ENCODE measurements at regions not wholly inside any gene's neighbourhood (a gene's known extent, or its start where the extent isn't known, plus 50 kb on each side); places are given as distances from the start of the nearest gene placed in this dataset.

GRCh38 chr1:219347921-219348391, 174.3 kb downstream of the LYPLAL1 start (continued):
- TF ChIP-seq, protein P1, sequence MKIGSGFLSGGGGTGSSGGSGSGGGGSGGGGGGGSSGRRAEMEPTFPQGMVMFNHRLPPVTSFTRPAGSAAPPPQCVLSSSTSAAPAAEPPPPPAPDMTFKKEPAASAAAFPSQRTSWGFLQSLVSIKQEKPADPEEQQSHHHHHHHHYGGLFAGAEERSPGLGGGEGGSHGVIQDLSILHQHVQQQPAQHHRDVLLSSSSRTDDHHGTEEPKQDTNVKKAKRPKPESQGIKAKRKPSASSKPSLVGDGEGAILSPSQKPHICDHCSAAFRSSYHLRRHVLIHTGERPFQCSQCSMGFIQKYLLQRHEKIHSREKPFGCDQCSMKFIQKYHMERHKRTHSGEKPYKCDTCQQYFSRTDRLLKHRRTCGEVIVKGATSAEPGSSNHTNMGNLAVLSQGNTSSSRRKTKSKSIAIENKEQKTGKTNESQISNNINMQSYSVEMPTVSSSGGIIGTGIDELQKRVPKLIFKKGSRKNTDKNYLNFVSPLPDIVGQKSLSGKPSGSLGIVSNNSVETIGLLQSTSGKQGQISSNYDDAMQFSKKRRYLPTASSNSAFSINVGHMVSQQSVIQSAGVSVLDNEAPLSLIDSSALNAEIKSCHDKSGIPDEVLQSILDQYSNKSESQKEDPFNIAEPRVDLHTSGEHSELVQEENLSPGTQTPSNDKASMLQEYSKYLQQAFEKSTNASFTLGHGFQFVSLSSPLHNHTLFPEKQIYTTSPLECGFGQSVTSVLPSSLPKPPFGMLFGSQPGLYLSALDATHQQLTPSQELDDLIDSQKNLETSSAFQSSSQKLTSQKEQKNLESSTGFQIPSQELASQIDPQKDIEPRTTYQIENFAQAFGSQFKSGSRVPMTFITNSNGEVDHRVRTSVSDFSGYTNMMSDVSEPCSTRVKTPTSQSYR (CRISPR knock-in tag; IDR thresholded peaks at IDR 0.05): no peak
- TF ChIP-seq ZNF121 (CRISPR knock-in tag; IDR thresholded peaks at IDR 0.05) (no peak), GRHL2 (CRISPR knock-in tag; IDR thresholded peaks at IDR 0.05; ENCODE audit: insufficient replicate concordance, severe bottlenecking) (no peak), CREM (CRISPR knock-in tag; IDR thresholded peaks at IDR 0.05) (no peak), TEAD1 (CRISPR knock-in tag; IDR thresholded peaks at IDR 0.05) (no peak), SOX15 (CRISPR knock-in tag; IDR thresholded peaks at IDR 0.05) (no peak), HMGA2 (CRISPR knock-in tag; IDR thresholded peaks at IDR 0.05) (no peak), E2F1 (CRISPR knock-in tag; IDR thresholded peaks at IDR 0.05) (no peak), TCF7 (CRISPR knock-in tag; IDR thresholded peaks at IDR 0.05; ENCODE audit: low read depth) (no peak), ETV6 (CRISPR knock-in tag; IDR thresholded peaks at IDR 0.05) (no peak)
- TF ChIP-seq, protein P2, sequence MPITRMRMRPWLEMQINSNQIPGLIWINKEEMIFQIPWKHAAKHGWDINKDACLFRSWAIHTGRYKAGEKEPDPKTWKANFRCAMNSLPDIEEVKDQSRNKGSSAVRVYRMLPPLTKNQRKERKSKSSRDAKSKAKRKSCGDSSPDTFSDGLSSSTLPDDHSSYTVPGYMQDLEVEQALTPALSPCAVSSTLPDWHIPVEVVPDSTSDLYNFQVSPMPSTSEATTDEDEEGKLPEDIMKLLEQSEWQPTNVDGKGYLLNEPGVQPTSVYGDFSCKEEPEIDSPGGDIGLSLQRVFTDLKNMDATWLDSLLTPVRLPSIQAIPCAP (CRISPR knock-in tag; IDR thresholded peaks at IDR 0.05): no peak

GRCh38 chr1:219347376-219347775, 173.7 kb downstream of the LYPLAL1 start:
- DNase-seq (ENCODE audit: low spot score) (no peak), ATAC-seq (no peak)
- no peak overlapping the region for H3K4me3 Mint-ChIP-seq
- peaks cover 21% of the 10 kb centered on the region for H3K36me3 Mint-ChIP-seq
- H3K27ac Mint-ChIP-seq: no peak overlapping the region
- POLR2A ChIA-PET: interaction anchor here (1.4 kb wide), 1 partner anchor 9 kb away, joined by 3 read pairs; no protein-coding TSS in a partner anchor
- CTCF ChIA-PET: no interaction called here
- peaks cover 3% of the 10 kb centered on the region; the same call in 1 of the 2 replicates for H3K27me3 Mint-ChIP-seq (ENCODE audit: low read depth)
- TF ChIP-seq NFYB (CRISPR knock-in tag; conservative IDR thresholded peaks at IDR 0.05; ENCODE audit: low read depth): no peak
- peaks cover 35% of the 10 kb centered on the region for H3K9me3 Mint-ChIP-seq
- no peaks in the 10 kb centered on the region for H3K4me1 Mint-ChIP-seq

- DNase-seq (ENCODE audit: low spot score): no peak
- ChIA-PET CTCF (no interaction called here), POLR2A (no interaction called here)
- Mint-ChIP-seq H3K27me3 (ENCODE audit: low read depth) (peaks cover 3% of the 10 kb centered on the region; the same call in 1 of the 2 replicates), H3K9me3 (peaks cover 35% of the 10 kb centered on the region), H3K27ac (no peak overlapping the region), H3K36me3 (peaks cover 21% of the 10 kb centered on the region), H3K4me3 (no peak overlapping the region), H3K4me1 (no peaks in the 10 kb centered on the region)
- TF ChIP-seq SOX15 (CRISPR knock-in tag; IDR thresholded peaks at IDR 0.05) (no peak), E2F4 (CRISPR knock-in tag; IDR thresholded peaks at IDR 0.05; ENCODE audit: borderline replicate concordance, low read depth) (no peak), HMGXB4 (CRISPR knock-in tag; IDR thresholded peaks at IDR 0.05) (no peak), ZNF317 (CRISPR knock-in tag; IDR thresholded peaks at IDR 0.05; ENCODE audit: borderline replicate concordance, low read depth) (no peak), PREB (CRISPR knock-in tag; IDR thresholded peaks at IDR 0.05; ENCODE audit: borderline replicate concordance) (no peak), ZNF396 (CRISPR knock-in tag; IDR thresholded peaks at IDR 0.05; ENCODE audit: borderline replicate concordance) (no peak), JUN (CRISPR knock-in tag; IDR thresholded peaks at IDR 0.05) (no peak), ZNF425 (CRISPR knock-in tag; conservative IDR thresholded peaks at IDR 0.05) (no peak), MLX (CRISPR knock-in tag; IDR thresholded peaks at IDR 0.05) (no peak), OVOL2 (CRISPR knock-in tag; IDR thresholded peaks at IDR 0.05; ENCODE audit: borderline replicate concordance) (no peak), CBFB (CRISPR knock-in tag; IDR thresholded peaks at IDR 0.05; ENCODE audit: low read depth) (no peak)
- ATAC-seq: no peak
Observed at GRCh38 chr1:219345953-219346352, 172.3 kb downstream of the LYPLAL1 start.
